Fibroblast of skin of abdomen (primary cell): ENCODE measurements at regions not wholly inside any gene's neighbourhood (a gene's known extent, or its start where the extent isn't known, plus 50 kb on each side); places are given as distances from the start of the nearest gene placed in this dataset.
"Not testable (repeated sequence)": the region's sequence is repeated elsewhere in the genome, so short reads cannot be mapped to it uniquely, and the experiment has no call there.

ENCODE experiments used
- DNase-seq: peaks from one replicate; pipeline ENCODE4 v3.0.0-alpha.2; 2013

DNA sequence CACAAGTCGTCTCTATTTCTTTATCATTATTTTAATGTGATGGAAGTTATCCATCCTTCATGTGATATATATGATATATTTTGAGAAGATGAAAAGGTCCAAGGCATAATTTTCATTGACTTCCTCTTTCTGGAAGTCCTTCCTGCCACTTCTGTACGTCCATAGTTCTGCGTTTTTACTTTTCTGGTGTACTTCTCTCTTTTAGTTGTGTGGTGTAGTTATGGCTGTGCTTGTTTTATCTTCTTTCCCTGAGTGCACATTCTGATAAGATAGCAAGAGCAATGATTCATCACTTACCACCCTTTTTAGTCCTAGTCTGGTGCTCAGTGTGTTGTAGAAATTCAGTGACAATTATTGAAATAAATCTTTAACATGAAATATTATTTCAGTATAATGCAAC lies 231.3 kb upstream of the FERD3L start:
- DNase-seq = no peak

DNA sequence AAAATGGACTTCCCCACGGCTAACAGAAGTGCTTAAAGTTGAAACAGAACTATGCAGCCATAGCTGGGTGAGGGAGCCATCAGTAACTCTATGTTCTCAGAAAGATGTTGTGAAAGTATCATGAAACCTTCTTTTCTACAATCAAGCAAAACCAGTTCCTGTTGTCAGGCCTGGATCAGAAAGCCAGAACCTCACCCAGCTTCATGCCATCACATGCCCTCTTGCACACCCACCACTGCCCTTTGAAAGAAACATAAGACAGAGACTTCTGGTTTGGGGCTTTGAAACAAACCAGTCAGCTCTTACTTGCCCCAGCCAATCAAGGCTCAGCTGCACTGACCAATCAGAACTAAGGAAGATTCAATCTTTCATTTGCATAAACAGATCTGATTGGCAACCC lies 230.8 kb upstream of the FERD3L start:
- no peak for DNase-seq

DNA sequence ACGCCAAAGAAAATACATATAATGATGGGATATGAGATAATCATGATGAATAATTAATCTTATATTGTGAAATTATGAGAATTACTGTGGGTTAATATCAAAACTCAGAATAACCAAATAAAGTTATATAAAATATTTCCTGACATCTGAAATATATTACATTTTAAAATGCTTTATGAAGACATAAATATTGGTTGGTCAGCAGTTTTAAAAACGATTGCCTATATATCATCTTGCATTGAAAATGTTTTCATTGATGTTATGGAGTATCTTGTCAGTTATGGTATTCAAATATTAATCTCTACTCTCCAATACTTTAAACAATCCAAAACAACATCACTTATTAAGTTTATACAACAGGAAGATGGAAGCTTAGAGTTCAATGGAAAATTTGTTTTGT lies 228.1 kb upstream of the FERD3L start:
- no peak for DNase-seq

DNA sequence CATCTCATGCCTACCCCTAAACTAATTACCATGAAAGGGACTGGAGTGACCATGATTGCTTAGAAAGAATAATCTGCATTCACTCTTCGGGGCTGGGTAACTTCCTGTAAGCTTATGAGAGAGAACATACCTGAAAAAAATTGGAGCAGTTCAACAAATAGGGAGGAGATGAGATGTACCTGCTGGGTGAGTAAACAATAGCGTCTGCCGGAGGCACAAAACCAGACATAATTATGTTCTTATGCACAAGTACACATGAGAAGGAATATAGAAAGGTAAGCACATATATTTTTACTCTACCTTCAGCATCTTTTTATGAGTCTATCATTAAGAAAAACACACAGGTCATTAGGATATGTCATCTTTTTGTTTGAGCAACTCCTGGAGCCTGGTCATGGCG lies 224.6 kb upstream of the FERD3L start:
- DNase-seq = no peak

DNA sequence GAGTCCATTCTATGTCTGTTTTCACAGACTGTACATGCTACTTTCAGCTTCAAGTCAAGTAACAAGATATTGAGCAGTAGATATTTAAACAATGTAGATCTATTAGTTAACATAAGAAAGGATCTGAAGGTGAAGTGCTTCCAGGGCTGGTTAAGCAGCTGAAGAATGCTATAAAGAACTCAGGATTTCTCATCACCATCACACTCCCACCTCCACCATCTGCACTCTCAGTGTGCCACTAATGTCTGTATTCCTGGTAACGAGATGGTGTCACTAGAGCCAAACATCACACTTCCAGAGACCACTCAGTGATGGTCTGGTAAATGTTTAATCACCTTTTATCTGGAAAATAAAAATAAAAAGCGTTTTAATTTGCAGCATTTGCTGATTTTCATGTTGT lies 224.0 kb upstream of the FERD3L start:
- no peak for DNase-seq

- peak; percentile 56 for DNase-seq
Measured at GRCh38 chr7:19368491-19368925, 223.3 kb upstream of the FERD3L start.

DNA sequence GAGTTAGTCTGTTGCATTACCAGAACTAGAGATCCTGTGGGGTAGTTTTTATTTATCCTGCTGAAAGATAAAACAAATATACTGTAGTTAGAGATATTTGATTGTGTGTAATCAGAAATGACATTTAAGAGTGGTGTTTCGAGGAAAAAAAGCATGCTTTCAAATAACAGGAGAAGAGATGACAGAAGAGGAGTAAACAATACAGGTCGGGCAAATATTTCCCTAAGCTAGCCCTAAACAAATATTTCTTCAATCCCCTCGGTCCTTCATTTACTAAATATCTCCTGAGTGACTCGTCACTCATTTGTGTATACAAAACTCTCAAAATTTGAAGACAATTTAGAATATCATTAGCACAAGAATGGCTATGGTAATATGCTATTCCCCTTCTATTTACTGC lies 219.7 kb upstream of the FERD3L start:
- no peak for DNase-seq

DNA sequence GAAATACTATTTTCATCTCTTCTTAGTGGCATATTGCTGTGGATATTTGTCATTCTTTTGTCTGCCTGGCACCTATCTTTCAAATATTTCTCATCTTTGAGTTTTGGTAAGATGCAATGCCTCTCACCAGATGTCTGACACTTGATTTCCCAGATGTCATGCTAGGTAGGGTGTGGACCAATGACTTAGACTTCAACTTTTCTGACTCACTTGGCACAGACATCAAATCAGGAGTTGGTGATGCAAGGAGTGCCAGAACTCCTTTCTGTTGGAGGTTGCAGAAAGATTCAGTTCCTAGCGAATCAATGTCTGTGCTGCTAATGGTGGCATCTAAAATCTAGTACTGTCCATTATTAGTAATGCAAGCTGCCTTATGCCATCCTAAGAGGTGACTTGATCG lies 216.9 kb upstream of the FERD3L start:
- peak; percentile 22 for DNase-seq

DNA sequence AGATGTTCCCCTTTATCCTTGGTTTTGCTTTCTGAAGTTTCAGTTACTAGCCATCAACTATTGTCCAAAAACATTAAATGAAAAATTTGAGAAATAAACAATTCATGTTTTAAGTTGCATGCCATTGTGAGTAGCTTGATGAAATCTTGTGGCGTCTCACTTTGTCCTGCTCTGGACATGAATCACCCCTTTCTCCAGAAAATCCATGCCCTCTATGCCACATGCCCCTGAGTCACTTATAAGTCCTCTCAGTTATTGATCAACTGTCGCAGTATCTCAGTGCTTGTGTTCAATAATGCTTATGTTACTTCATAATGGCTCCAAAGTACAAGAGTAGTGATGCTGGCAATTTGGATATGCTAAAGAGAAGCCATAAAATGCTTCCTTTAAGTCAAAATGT lies 208.0 kb upstream of the FERD3L start:
- no peak for DNase-seq

GRCh38 chr7:19352305-19352695 lies 207.1 kb upstream of the FERD3L start:
- peak; percentile 10 for DNase-seq

GRCh38 chr7:19351341-19352304 lies 206.4 kb upstream of the FERD3L start:
- peak; percentile 31 for DNase-seq

GRCh38 chr7:19339512-19339911 lies 194.3 kb upstream of the FERD3L start:
- DNase-seq = no peak

DNA sequence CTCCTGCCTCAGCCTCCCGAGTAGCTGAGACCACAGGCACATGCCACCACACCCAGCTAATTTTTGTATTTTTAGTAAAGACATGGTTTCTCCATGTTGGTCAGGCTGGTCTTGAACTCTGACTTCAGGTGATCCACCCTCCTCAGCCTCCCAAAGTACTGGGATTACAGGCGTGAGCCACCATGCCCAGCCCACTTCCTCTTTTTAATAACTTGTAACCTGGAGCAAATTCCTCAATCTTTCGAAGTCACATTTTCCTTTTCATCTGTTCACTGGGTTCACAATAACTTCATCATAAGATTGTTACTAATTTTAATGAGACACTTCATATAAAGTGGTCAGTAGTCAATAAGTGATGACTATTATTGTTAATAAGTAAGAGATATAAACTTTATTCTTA lies 193.3 kb upstream of the FERD3L start:
- not testable (repeated sequence) for DNase-seq

DNA sequence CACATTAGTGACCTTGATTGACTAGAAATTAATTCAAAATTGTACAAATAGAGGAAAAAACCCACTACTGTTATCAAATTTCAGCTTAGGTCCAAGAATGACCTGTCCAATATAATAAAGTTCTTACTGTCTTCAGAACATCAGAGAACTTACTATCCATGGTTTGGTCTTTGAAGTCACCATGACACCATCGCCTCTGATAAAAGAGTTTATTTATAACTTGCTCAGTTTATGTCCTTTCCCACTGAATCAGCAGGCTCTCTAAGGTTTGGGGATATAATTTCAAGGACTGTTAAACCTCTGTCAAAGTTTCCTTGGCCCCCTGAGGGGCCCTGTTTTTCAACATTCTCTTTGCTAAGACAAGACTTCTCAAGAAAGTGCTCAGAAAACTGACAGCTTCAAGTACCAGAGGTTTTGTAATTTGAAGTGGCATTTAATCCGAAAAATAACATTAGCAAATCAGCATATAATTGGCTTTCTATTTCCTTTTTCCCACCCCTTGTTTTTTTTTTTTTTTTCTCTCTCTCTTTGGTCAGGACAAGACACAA lies 191.7 kb upstream of the FERD3L start:
- DNase-seq = no peak

GRCh38 chr7:19333706-19334105 lies 188.5 kb upstream of the FERD3L start:
- DNase-seq = no peak

DNA sequence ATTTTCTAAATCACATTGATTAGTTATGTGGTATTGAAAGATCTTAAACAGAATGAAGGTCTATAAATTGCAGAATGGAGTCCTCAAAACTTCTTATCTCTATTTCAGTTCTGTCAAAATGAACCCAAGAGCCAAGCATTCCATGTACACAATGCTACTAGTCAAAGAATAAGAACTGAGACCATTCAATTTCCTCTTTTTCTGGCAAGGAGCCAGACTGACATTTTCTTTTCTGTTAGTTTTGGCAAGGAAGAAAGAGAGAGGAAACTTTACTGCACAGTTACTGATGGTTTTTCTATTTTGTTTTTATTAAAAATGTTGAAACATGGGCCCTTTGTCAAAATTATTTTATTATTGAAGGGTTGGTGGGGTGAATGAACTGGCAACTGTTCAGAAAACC lies 181.8 kb upstream of the FERD3L start:
- DNase-seq = peak; percentile 29

GRCh38 chr7:19322002-19322401 lies 176.8 kb upstream of the FERD3L start:
- peak; percentile 1 for DNase-seq

- no peak for DNase-seq
Measured at GRCh38 chr7:19318287-19318686, 173.1 kb upstream of the FERD3L start.

GRCh38 chr7:19317461-19317860 lies 172.2 kb upstream of the FERD3L start:
- no peak for DNase-seq

DNA sequence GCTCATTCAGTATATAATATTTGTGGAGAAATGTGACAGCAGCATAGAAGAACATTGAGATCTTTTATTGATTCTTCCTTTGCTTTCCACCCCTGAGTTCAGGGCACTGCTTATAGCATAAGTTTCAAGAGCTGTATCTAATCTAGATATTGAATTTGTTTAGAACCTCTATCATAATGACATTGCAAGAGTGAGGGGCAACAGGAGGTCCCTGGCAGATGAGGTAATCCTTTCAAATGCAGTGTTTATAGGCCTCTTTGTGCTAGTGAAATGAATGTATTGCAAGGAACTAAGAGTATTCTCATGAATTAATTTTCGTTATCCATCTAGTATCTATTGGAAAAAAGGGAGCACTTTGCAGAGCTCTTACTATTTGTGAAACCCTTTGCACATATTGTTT lies 167.2 kb upstream of the FERD3L start:
- no peak for DNase-seq

- no peak for DNase-seq
Measured at GRCh38 chr7:19307554-19307953, 162.3 kb upstream of the FERD3L start.

DNA sequence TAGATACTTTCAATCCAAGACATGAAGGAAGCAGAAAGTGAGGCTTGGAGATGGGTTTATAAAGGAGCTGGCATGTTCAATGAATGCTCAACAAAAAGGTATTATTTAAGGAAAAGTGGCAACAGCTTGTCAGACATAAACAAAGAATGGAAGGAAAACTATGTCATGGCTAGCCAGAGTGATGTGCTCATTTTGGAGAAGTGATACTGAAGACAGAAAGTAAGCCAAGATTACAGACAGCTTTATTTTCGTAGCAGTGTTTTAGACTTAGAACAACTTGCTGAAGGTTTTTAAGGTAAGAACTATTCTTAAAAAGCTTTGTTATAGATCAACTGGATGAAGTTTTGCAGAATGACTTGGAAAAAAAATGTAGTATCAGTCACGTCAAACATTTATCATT lies 160.5 kb upstream of the FERD3L start:
- DNase-seq = no peak

DNA sequence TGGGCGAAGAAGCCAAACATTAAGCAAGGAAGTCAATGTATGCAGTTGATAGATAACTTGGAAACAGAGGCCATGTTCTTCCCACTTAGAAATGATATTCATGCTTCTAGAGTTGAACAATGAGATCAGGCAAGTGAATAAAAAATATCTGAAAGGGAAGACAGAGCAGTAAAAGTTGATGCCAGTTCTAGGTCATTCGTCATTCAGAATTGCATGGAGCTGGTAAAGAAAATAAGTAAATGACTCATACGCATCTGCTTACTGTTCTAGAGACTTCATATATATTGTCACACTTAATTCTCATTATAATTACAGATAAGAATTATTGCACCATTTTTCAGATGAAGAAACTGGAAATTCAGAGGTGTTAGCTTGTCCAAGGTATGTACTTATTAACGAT lies 158.9 kb upstream of the FERD3L start:
- DNase-seq = no peak

DNA sequence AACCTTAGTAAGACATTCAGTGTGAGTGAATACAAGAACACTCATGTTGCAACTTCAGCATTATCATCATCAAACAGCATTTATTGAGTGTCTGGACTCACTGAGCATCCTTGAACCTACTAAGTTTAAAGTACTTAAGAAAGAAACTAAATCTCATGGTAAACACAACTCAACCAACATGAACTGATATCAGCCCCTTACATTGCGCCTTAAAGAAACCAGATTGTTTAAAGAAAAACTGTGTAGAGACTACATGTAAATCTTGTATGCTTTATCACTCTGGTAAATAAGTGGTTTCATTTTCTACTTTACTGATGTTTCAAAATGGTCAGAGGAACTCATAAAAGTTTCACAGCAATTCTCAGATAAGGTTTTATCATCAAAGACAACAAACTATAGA lies 157.5 kb upstream of the FERD3L start:
- DNase-seq = no peak
